Peyer's patch (tissue), 4 donors: ENCODE measurements at regions not wholly inside any gene's neighbourhood (a gene's known extent, or its start where the extent isn't known, plus 50 kb on each side); places are given as distances from the start of the nearest gene placed in this dataset.
"Not testable (repeated sequence)": the region's sequence is repeated elsewhere in the genome, so short reads cannot be mapped to it uniquely, and the experiment has no call there.

Experiments used
- DNase-seq, 3 donors: peaks; one replicate each; pipeline ENCODE4 v3.0.0-alpha.2; 2017 to 2019
- H3K27ac ChIP-seq, 4 donors: fragments of 200-600 bp; sonication (generic); one replicate each; pipeline ENCODE4 v1.5.1; 2016 to 2019
- H3K27me3 ChIP-seq, 2 donors: fragments of 200-600 bp; sonication (generic); one replicate each; pipeline ENCODE4 v1.5.1; 2019
- H3K36me3 ChIP-seq, 3 donors: fragments of 200-600 bp; sonication (generic); one replicate each; pipeline ENCODE4 v1.5.1; 2016 to 2019
- H3K4me1 ChIP-seq, 4 donors: fragments of 200-600 bp; sonication (generic); one replicate each; pipeline ENCODE4 v1.5.1; 2016 to 2019
- H3K4me3 ChIP-seq, 4 donors: fragments of 200-600 bp; sonication (generic); 1 replicate in 3 of 4; 2 replicates in 1 of 4; pipeline ENCODE4 v1.5.1; 2016 to 2019; ENCODE audit warnings: mild to moderate bottlenecking in 1 of 4
- H3K9me3 ChIP-seq, 4 donors: fragments of 200-600 bp; sonication (generic); one replicate each; pipeline ENCODE4 v1.5.1; 2016 to 2019; ENCODE audit warnings: mild to moderate bottlenecking in 1 of 4
- POLR2A ChIP-seq, 2 donors: fragments of 450-650 bp; IDR thresholded peaks; one replicate each; pipeline ENCODE4 v1.5.1; 2017; ENCODE audit warnings: antibody characterized with exemption in 2 of 2, mild to moderate bottlenecking in 2 of 2, moderate library complexity in 2 of 2
- TF ChIP-seq, protein P1 (sequence below), 6 experiments: fragments of 450-650 bp in 4 of 6; fragments of 200-600 bp in 2 of 6; sonication (generic) in 1 of 6; IDR thresholded peaks; one replicate each; pipeline ENCODE4 v1.5.1; 2017 to 2019; ENCODE audit warnings: antibody characterized with exemption in 6 of 6, mild to moderate bottlenecking in 3 of 6, moderate library complexity in 1 of 6

- TF ChIP-seq, protein P1, sequence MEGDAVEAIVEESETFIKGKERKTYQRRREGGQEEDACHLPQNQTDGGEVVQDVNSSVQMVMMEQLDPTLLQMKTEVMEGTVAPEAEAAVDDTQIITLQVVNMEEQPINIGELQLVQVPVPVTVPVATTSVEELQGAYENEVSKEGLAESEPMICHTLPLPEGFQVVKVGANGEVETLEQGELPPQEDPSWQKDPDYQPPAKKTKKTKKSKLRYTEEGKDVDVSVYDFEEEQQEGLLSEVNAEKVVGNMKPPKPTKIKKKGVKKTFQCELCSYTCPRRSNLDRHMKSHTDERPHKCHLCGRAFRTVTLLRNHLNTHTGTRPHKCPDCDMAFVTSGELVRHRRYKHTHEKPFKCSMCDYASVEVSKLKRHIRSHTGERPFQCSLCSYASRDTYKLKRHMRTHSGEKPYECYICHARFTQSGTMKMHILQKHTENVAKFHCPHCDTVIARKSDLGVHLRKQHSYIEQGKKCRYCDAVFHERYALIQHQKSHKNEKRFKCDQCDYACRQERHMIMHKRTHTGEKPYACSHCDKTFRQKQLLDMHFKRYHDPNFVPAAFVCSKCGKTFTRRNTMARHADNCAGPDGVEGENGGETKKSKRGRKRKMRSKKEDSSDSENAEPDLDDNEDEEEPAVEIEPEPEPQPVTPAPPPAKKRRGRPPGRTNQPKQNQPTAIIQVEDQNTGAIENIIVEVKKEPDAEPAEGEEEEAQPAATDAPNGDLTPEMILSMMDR (IDR thresholded peaks at IDR 0.05), result no peak
- TF ChIP-seq POLR2A (IDR thresholded peaks at IDR 0.05), result no peak
- Histone ChIP-seq H3K27me3 (no peaks in the 10 kb centered on the region), H3K36me3 (no peaks in the 10 kb centered on the region), H3K27ac (no peak overlapping the region), H3K4me1 (no peaks in the 10 kb centered on the region), H3K9me3 (no peaks in the 10 kb centered on the region), H3K4me3 (no peak overlapping the region)
- no peak for DNase-seq
These were observed 96.2 kb upstream of the NAP1L1 start for GRCh38 chr12:76180401-76181277.

DNA sequence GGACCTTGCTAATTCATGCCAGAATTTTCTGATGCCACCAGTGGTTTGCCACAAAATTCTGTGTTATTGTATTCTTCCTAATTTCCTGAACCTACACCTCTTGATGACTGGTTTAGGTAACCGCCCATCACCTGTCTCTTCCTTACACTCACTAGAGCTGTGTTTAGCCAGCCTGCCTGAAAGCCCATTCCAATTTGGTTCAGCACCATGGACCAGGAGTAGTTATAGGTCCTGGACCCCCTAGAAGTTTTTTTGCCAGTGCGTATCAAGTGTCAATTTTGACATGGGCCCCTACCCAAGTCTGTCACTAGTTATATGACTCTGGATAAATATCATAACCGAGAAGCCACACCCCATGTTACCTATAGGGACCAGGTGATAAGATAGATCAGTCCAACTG, 94.0 kb upstream of the NAP1L1 start:
- no peaks in the 10 kb centered on the region for H3K36me3 ChIP-seq
- H3K27me3 ChIP-seq, result no peaks in the 10 kb centered on the region
- TF ChIP-seq POLR2A (IDR thresholded peaks at IDR 0.05), result no peak
- TF ChIP-seq, protein P1 (IDR thresholded peaks at IDR 0.05), result no peak
- no peaks in the 10 kb centered on the region for H3K4me1 ChIP-seq
- no peak overlapping the region for H3K27ac ChIP-seq
- DNase-seq, result no peak
- no peaks in the 10 kb centered on the region for H3K9me3 ChIP-seq
- H3K4me3 ChIP-seq, result no peak overlapping the region

GRCh38 chr12:76177821-76178220, 93.3 kb upstream of the NAP1L1 start:
- Histone ChIP-seq H3K4me1 (no peaks in the 10 kb centered on the region), H3K9me3 (no peaks in the 10 kb centered on the region), H3K27ac (no peak overlapping the region), H3K4me3 (no peak overlapping the region), H3K36me3 (no peaks in the 10 kb centered on the region), H3K27me3 (no peaks in the 10 kb centered on the region)
- TF ChIP-seq, protein P1 (IDR thresholded peaks at IDR 0.05), result no peak
- TF ChIP-seq POLR2A (IDR thresholded peaks at IDR 0.05), result no peak
- no peak for DNase-seq

GRCh38 chr12:76176940-76177339, 92.5 kb upstream of the NAP1L1 start:
- H3K4me3 ChIP-seq, result no peak overlapping the region
- no peaks in the 10 kb centered on the region for H3K9me3 ChIP-seq
- no peaks in the 10 kb centered on the region for H3K4me1 ChIP-seq
- no peak for DNase-seq
- no peaks in the 10 kb centered on the region for H3K36me3 ChIP-seq
- TF ChIP-seq, protein P1 (IDR thresholded peaks at IDR 0.05), result no peak
- TF ChIP-seq POLR2A (IDR thresholded peaks at IDR 0.05), result no peak
- H3K27ac ChIP-seq, result no peak overlapping the region
- no peaks in the 10 kb centered on the region for H3K27me3 ChIP-seq

- not testable (repeated sequence) for H3K27me3 ChIP-seq, H3K4me1 ChIP-seq, H3K4me3 ChIP-seq, H3K36me3 ChIP-seq, H3K9me3 ChIP-seq, DNase-seq, H3K27ac ChIP-seq
These were observed 91.5 kb upstream of the NAP1L1 start for GRCh38 chr12:76175946-76176345.

DNA sequence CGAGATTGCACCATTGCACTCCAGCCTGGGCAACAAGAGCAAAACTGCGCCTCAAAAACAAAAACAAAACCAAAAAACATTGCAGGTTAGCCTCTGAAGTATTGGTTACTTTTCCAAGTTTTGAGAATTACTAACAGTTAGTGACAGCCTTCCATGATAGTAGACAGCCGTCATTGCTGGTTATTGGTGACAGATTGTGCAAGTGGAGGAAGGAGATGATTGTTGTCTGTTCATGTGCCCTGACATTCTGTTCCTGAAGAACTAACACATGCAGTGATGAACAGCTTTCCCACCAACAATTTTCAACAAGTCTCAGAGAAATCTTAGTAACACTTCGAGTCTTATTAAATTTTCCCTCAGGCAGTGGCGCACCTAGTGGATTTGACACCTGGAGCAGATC, 89.3 kb upstream of the NAP1L1 start:
- no peaks in the 10 kb centered on the region for H3K9me3 ChIP-seq
- DNase-seq, result no peak
- H3K4me1 ChIP-seq, result no peaks in the 10 kb centered on the region
- TF ChIP-seq POLR2A (IDR thresholded peaks at IDR 0.05), result no peak
- TF ChIP-seq, protein P1 (IDR thresholded peaks at IDR 0.05), result no peak
- no peak overlapping the region for H3K4me3 ChIP-seq
- no peaks in the 10 kb centered on the region for H3K36me3 ChIP-seq
- H3K27me3 ChIP-seq, result no peaks in the 10 kb centered on the region
- H3K27ac ChIP-seq, result no peak overlapping the region
